GM13976 (cell line): ENCODE measurements at regions not wholly inside any gene's neighbourhood (a gene's known extent, or its start where the extent isn't known, plus 50 kb on each side); places are given as distances from the start of the nearest gene placed in this dataset.

ENCODE experiments used
- DNase-seq: peaks from one replicate; pipeline ENCODE4 v3.0.0; 2012; ENCODE audit warnings: low spot score
- CTCF ChIP-seq: IDR thresholded peaks from 2 replicates; pipeline ENCODE4 v1.5.1; 2012; ENCODE audit warnings: borderline replicate concordance, mild to moderate bottlenecking; ENCODE audit not compliant: insufficient read depth; ENCODE audit errors: extremely low read depth, missing control alignments, control extremely low read depth
- in situ Hi-C: fragments of 300-500 bp; cut with MboI; formaldehyde crosslinking; loops from one replicate; pipeline ENCODE4 v1.12.0; 2022; ENCODE audit warnings: low sequenced_read_pairs, mixed read lengths, inconsistent platforms; ENCODE audit not compliant: unreplicated experiment

- no peak for TF ChIP-seq CTCF
- in situ Hi-C loops: no loop called here
- DNase-seq: no peak
Observed at GRCh38 chr14:45519766-45520165, 266.8 kb upstream of the MIS18BP1 start.

- DNase-seq: no peak
- in situ Hi-C loops: no loop called here
- TF ChIP-seq CTCF: no peak
Observed at GRCh38 chr14:45492876-45493275, 239.9 kb upstream of the MIS18BP1 start.

GRCh38 chr14:45491914-45492313 lies 238.9 kb upstream of the MIS18BP1 start:
- no peak for TF ChIP-seq CTCF
- in situ Hi-C loops: no loop called here
- DNase-seq: no peak

GRCh38 chr14:45486599-45486998 lies 233.6 kb upstream of the MIS18BP1 start:
- TF ChIP-seq CTCF: no peak
- in situ Hi-C loops: no loop called here
- DNase-seq: no peak

GRCh38 chr14:45467023-45467422 lies 214.0 kb upstream of the MIS18BP1 start:
- no peak for DNase-seq
- no peak for TF ChIP-seq CTCF
- in situ Hi-C loops: no loop called here

GRCh38 chr14:45434221-45434620 lies 181.2 kb upstream of the MIS18BP1 start:
- in situ Hi-C loops: no loop called here
- DNase-seq: no peak
- no peak for TF ChIP-seq CTCF
